Superior temporal gyrus (tissue), 1 donor: ENCODE measurements at regions not wholly inside any gene's neighbourhood (a gene's known extent, or its start where the extent isn't known, plus 50 kb on each side); places are given as distances from the start of the nearest gene placed in this dataset.
A peak's percentile ranks its signal among the peaks of the same experiment; 100 is the strongest.

ENCODE experiments used
- DNase-seq: peaks from one replicate; pipeline ENCODE4 v3.0.0-alpha.2; 2016; ENCODE audit errors: extremely low spot score

DNA sequence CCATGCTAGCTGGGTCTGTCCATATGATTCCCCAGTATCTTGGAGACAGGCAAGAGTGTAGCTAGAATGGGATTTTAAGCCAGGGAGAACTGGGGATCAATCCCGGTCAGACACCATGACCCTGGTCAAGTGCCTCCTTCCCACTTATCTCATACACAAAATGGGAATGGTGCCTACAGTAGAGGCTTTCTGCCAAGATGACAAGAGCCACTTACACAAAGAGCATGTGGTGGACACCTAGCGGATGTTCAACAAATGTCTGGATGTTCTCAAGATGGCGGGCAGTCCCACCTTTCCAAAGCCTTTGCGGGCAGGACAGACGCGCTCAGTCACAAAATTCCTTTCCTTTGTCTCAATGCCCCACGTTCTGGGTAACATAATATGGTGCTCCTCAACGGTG lies 57.3 kb downstream of the MAF start:
- DNase-seq: no peak

DNA sequence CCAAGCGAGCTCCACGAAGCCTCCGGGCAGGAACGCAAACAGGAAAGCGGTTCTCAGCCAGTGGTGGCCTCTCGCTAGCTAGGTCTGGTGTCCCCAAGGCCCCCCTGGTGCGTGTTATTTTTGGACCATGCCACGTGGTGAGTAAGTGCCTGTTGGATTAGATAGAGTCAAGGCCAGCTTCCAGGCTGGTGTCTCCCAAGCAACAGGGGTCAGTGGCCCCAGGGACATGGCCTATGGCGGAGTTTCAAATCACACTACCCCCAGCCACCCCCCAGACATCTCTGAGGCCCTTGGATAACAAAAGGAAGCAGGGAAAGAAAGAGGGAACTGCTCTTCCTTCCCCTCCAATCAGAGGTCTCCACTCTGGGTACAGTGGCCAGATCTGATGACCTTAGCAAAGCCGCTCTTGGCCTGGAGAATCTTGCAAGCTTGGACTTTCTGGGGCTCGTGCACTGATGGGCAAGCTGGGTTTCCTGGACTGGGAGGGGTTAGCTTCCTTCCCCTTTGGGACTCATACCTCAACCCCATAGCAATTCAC lies 58.2 kb downstream of the MAF start:
- no peak for DNase-seq

DNA sequence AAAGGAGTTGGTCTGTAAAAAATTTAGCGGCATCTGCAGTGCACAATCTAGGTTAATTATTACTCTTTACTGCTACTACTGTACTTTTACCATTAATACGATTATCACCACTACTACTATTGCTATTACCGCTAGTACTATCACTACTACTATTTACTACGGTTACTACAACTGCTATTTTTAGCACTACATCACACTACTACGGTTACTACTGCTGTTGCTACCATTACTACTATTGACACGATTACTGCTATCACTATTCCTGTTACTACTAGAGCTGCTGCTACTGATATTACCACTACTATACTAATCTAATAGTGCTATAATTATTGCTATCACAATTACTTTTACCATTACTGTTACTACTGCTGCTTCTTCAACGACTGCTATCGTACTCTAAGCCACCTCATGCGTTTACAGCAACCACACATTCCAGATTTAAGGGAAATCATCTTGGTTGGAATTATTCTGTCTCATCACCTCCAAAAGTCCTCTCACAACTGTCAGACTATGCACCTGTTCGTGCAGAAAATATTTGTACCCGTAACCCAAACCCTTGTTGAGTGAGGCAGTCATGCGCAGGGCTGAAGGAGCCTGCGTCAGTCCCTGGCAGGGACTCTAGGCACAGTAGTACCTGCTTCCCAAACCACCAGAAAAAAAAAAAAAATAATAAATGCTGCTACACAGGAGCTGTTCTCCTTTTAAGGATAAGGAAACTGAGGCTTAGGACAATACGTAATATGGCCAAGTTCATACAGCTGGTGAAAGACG lies 59.5 kb downstream of the MAF start:
- no peak for DNase-seq

DNA sequence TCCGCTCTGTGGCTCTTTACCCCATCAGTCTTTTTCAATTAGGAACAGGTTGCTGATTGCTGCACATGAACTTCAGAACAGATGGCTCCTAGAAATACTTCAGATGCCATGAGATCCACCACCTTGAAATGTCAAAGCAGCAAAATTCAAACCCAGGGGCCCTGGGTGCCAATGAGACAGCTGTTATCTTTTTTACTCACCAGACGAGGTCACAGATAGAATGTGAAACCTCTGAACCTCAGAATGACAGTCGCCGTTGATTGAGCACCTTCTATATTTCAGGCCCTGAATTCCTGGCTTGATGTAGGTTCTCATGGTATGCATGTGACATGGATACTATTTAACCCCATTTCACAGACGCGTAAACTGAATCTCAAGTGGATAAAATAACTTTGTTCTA lies 63.0 kb downstream of the MAF start:
- no peak for DNase-seq

DNA sequence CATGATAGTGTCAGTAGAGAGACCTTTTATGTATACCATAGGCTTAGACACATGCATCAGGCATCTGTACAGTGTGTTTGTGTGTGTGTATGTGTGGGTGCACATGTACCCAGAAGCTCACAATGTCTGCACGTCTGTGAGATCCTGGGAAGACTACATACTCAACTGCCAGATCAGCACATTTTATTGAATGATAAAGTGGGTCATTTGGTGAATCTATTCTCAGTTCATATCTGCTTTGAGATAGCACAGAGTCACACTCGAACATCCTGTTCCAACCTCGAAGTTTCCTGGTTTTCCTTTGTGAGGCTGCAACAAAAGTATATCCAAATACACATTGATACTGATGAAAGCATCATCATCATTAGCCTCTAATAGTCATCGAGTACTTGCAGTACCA lies 63.6 kb downstream of the MAF start:
- DNase-seq: no peak

DNA sequence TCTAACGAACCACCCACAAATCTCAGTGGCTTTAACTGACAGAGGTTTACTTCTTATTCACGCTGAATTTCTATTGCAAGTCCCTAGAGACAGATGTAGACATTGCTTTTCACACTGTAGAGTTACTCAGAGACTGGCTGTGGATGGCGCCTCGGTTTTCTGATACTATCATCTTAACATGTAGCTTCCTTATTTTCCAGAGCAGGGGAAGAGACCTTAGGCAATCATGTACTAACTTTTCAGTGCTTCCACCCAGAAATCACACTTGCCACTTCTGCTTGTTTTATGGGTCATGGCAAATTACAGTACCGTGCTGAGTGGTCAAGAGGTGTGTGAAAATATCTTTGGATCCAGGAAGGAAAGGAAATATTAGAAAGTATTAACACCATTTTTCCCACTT lies 65.4 kb downstream of the MAF start:
- DNase-seq: no peak

DNA sequence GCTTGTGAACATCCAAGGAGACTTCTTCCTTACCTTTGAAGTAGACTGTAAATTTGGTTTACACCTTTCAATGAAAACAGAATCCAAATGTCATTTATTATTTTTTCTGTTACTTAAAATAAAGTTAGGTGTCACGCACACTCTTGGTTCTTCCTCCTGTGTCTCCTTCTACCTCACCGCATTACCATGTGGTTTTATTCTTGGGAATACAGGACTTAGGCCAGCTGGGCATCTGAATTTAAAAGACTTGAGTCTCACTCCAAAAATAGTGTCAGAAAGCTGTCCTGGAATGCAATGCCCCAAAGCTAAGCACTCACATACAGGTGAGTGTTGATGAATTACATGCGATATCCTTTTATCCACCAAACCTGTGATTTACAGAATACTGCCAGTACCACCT lies 66.4 kb downstream of the MAF start:
- DNase-seq: no peak

DNA sequence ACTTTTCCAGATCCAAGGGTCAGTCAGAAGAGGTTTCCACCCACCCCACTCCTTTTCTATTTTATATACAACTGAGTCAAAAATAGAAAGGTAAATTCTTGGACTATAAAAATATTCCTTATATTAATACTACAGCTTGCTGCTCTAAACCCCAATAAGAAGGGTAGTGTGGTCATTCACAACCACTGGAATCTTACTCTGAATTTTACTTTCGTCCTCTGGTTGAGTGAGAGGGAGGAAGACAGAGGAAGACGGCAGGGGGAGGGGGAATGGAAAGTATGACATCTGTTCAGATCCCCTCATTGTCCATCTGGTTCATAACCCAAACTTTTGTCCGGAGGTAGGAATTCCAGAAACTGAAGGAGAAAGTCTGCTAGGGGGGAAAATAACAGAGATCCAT lies 67.2 kb downstream of the MAF start:
- DNase-seq: no peak

DNA sequence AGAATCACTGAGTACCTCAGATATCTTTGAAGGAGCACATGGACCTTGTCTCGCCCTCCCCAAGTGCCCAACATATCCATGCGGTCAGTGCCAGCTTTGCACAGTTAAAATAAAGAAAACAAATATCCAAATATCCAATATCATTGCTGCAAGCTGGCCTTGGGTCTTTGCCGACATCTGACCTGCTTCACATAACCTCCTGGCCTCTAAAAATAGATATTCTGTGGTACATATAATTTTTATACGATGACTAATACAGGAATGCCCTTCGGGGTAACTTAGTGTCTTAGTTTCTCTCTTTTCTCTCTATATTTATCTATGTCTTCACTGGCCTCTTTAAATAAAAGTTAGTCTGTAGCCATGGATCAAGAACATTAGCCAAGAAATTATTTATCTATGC lies 67.8 kb downstream of the MAF start:
- DNase-seq: no peak

DNA sequence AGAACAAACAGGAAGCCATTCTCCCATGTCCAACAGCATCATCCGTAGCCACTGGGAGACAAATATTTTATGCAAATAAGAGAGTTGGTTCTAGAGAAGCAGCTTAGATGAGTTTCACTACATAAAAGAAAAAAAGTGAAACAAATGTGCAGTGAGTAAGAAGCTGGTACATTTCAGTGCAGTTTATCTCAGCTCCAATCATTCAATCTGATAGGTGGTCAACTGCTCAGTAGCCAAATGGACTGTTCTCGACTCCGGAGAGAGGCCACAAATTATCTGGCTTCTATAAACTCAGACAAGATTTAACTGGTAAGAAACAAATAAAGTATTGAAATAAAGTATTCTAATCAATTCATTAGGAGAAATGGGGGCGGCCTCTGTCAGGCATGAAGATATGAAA lies 68.3 kb downstream of the MAF start:
- DNase-seq: no peak

DNA sequence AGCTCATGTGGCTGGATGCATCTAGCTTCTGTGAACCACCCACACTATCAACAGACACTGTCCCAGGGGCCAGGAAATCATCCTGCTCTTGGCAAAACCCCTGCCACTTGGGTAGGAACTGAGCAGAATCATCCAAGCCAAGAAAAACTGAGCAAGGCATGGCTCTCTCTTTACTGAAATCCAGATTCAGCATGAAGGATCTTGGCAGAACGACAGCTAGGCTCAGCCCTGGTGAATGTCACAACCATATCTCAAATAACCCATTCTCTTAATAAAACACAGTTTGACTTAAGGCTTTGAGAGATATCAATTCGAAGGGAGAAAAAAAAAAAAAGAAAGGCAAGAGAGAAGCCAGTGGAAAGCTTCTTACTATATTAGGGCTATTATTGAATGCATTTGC lies 72.2 kb downstream of the MAF start:
- no peak for DNase-seq

DNA sequence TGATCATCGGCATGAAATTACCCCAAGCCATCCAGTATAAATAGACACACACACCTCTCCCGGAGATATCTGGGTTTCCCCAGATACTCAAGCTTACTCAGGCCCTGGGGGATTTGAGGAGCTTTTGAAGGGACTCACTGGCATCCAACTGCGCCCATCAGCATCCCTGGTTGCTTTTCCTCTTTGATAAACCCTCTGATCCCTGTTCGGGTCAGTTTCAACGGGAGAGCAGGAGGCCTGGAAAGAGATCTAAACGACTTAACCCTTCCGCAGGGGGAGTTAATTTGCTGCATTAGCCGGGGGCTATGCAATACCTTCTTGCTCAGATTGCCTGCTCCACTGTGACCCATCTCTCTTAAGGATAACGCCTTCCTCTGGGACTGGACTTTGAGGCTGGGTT lies 76.6 kb downstream of the MAF start:
- no peak for DNase-seq

DNA sequence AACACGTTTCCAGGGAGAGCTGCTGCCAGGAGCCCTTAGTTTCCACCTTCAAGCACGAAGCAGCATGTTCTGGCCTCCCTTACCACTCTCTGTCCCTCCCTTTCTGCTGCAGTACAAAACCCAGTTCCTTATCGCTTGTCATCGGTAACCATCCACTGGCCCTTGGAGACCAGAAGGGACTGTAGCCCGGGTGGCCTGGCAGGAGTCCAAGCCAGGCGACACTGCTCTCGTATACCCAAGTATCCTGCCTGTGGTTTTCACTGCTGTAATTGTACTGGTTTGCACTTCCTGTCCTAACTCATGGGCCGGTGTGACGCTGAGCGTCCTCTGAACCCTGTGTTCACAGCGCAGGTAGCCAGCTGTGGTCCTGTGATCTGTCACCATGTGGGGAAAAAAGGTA lies 81.1 kb downstream of the MAF start:
- DNase-seq: no peak

DNA sequence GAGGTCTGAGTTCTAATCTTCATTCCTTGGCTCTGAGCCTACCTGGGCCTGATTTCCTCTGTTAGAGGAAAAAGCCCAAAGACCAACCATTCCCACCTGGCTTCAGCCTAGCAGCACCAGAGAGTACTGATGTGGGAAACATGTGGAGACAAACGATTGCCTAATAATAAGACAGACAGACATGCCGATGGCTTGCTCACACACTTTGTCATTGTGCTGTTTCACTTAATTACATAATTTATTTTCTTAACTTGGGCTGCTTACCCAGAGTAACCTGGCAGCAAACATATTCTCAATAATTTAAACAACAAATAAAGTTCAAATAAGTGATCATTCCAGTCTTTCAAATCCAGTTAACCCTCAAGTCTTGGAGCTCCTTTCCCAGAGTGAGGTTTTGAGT lies 83.4 kb downstream of the MAF start:
- no peak for DNase-seq

DNA sequence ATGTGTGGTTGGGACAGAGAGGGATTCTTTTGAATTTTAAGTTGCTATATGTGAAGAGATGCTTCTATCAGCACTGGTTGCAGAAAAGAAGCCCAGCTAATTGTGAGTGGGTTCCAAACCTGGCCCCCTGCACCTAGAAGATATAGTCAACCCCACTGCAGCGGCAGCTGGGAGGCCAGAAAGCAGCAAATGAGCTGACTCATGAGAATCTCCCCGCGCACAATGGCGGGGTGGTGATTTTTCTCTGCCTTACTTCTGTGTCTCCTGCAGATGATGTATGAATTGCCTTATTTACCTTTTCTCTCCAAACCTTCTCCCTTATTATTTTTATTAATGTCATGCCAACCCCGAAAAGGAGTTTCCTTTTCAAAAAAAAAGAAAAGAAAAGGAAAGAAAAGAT lies 89.7 kb downstream of the MAF start:
- no peak for DNase-seq

DNA sequence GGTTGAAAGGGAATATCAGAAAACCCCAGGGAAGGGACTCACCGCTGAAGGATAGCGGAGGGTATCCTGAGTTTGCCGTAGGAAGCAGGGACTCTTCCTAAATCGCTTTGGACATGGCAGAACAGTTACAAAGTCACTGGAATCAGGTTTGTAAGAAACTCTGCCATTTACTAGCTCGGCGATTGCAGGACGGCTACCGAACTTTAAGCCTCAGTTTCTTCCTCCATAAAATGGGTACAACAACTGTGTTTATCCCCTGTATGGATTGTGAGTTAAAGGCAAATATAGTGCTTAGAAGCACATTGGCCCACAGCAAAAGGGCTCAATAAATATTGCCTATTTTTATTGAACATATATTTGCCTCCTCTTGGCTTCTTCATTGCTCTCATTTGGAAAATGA lies 90.6 kb downstream of the MAF start:
- no peak for DNase-seq

DNA sequence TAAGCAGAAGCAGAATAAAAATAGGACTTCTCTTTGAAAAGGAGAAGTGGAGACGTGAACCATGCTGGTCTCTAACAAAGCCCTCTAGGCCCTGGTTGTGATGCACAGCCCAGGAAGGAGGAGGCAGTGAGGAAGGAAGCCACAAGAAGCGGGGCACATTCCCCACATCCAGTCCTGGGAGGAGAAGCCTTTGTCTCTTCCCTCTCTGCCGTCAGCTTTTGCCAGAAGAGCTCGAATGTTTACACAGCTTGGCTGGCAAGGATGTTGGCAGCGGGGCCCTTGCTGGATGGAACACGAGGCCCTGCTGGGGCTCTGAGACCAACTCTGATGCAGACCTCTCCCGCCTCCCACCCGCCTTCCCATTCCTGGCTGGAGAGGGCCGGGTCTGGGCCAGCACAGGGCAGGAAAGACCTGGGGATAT lies 91.3 kb downstream of the MAF start:
- DNase-seq: peak; percentile 40

DNA sequence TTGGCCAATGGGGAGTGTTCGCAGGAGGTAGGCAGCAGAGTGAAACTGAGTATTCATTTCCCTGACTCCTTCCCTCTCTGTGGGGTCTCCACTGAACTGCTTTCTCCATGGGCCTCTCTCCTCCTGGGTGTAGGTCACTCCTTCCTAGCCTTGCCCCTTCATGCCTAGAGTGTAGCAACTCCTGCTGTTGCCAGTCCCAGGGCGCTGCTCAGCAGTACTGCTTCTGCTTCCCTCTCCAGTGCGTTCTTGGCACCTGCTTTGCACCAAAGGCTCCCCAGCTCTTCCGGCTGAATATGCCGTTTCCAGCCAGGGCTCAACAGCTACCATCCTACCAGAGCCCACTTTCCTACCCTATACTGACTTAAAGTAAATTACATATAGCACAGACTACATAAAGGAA lies 92.2 kb downstream of the MAF start:
- no peak for DNase-seq

DNA sequence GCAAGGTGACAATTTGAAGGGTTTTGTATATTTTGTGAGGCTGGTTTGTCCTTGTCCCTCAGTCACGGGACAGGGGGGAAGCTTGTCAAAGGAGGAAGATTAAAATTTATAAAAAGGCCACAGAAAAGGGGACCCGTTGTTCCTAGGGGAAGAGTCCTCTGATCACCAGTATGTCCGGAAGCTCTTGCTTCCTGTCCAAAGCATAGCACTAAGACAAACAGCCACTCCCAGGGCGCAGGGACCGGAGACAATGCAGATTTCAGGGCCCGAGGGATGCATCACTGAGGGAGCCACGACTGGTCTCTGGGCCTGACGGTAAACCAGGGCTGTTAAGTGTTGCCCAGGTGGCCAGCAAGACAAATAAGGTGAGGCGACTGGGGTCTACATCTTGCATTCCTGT lies 95.2 kb downstream of the MAF start:
- DNase-seq: no peak

DNA sequence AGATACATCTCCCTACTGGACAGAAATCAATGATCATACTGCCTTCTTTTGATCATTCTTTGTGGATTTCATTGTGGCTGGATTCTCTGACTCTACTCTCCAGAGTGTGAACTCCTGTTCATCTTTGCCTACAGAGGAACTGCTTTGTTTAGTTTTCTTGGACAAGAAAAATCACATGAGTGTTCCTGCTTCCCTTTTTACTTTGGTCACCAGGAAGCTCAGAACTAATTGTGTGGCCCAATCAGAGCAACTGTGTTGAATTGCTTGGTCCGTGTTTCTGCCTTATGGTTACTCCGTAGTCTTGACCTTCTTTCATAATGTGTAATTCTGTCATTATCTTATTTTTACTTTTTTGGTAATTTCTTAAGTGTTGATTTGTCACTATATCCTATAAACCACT lies 97.0 kb downstream of the MAF start:
- DNase-seq: no peak

DNA sequence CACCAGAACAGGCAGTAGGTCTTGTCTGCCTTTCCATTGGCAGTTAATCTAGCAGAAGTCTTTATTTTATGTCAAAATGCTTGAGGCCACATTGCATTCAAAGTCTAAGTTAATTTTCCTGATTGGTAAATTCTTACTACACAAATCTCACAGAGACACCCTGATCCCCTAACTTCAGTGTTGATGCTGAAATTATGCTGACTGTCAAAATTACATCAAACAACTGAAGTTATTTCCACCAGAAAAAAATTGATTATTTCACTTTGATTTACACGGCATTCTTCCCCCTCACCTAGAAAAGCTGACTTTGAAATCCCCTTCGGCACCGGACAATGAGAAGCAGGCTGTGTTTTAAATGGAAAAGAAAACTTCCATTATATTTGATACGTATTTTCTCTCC lies 99.1 kb downstream of the MAF start:
- DNase-seq: no peak

DNA sequence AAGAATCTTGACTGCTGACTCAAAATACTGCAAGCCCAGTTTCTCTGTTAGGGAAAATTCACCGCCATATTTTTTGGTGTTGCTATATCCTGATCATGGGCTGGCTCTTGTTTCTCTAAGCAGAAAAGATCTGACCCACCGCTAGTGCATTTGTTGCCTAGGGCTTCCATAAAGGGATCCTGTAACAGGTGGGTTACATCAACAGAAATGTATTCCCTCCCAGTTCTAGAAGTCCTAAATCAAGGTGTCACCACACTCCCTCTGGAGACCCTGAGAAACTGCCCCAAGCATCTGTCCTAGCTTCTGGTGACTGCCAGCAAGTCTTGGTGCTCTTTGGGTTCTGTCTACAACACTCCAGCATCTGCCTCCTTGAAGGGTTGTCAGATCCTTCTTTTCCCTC lies 99.7 kb downstream of the MAF start:
- no peak for DNase-seq

DNA sequence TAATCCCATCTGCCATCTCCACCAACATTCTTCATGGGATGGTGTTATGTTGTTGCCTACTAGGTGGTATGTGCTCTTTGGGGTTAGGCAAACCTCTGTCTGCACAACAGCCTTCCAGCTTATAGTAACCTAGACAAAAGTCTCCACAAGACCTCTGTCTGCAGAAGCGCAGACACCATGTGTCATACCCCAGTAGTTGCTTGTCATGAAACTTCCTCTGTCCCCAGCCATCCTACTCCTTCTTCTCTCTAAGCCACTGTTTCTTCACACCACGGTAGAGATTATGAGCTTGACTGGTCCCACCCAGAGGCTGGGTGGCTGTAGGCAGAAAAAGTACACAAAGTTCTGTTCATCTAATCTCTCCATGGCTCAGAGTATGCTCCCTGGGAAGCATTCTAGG lies 100.3 kb downstream of the MAF start:
- no peak for DNase-seq

DNA sequence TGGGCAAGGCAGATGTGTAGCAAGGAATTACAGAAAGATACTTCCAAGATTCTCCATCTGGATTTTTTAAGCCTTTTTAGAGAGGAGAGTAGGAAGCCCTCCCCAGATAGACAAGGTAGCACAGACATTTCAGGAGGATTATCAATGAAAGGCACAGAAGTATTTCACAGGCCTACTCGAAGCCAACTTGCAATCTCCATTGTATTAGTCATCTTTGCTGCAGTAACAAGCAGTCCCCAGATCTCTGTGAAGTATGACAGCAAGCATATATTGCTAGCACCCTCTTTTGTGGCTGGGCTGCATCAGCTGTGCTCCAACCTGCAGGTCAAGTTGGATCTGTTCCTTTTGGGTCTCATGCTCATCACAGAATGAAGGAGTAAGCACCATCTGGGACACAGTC lies 101.6 kb downstream of the MAF start:
- no peak for DNase-seq
